Activated CD8-positive, alpha-beta T cell treated with anti-CD3 and anti-CD28 coated beads, Interleukin-2, amount 10 ng/mL, durations not matched to agents 7 days and 5 days (primary cell): ENCODE measurements at regions not wholly inside any gene's neighbourhood (a gene's known extent, or its start where the extent isn't known, plus 50 kb on each side); places are given as distances from the start of the nearest gene placed in this dataset.

ENCODE experiments used
- ATAC-seq: fragments of 150-1000 bp; cut with Tn5 transposase; one replicate; pipeline ENCODE4 v1.10.0; 2021; ENCODE audit warnings: moderate library complexity
- CTCF ChIA-PET: fragments of 350-600 bp; sonication (Branson Sonifier 250); formaldehyde crosslinking; loops from one replicate; lab custom pipeline; 2021; ENCODE audit warnings: antibody characterized with exemption; lab: Charles Lee
- POLR2A ChIA-PET: fragments of 350-600 bp; sonication (Branson Sonifier 250); formaldehyde crosslinking; loops from one replicate; lab custom pipeline; 2021; ENCODE audit warnings: antibody characterized with exemption; lab: Charles Lee
- DNase-seq: peaks from one replicate; pipeline ENCODE4 v3.0.0-alpha.2; 2020
- H3K27ac Mint-ChIP-seq: one replicate; pipeline ENCODE4 v1.8.0; 2021; ENCODE audit warnings: mild to moderate bottlenecking, mixed read lengths
- H3K27me3 Mint-ChIP-seq: one replicate; pipeline ENCODE4 v1.8.0; 2021; ENCODE audit warnings: low read depth, mixed read lengths
- H3K36me3 Mint-ChIP-seq: one replicate; pipeline ENCODE4 v1.8.0; 2021; ENCODE audit warnings: low read depth, mixed read lengths
- H3K4me1 Mint-ChIP-seq: one replicate; pipeline ENCODE4 v1.8.0; 2021; ENCODE audit warnings: low read depth, mixed read lengths
- H3K4me3 Mint-ChIP-seq: one replicate; pipeline ENCODE4 v1.8.0; 2021; ENCODE audit warnings: mild to moderate bottlenecking, mixed read lengths
- H3K9me3 Mint-ChIP-seq: one replicate; pipeline ENCODE4 v1.8.0; 2022; ENCODE audit warnings: mixed read lengths; ENCODE audit not compliant: insufficient read depth

DNA sequence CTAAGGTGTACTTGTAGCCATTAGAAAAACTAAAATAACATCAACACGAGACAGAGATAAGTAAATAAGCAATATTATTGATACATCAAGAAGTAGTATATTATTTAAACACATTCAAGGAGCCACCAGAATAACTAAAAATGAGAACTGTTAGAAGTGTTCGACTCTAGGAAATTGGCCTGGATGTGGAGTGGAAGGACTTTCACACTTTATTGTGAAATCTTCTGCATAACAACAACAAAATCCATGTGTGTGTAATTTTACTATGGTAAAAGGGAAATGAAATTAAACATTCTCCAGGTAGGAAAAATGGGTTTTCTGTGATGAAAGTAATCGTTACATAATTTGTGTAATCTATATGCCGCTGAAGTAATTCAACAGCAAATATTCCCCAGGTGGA is 96.3 kb upstream of the RNF152 start:
- ChIA-PET POLR2A (no interaction called here), CTCF (no interaction called here)
- Mint-ChIP-seq H3K4me1 (no peaks in the 10 kb centered on the region), H3K27me3 (peaks cover 7% of the 10 kb centered on the region), H3K9me3 (no peaks in the 10 kb centered on the region), H3K36me3 (no peaks in the 10 kb centered on the region), H3K27ac (no peak overlapping the region), H3K4me3 (no peak overlapping the region)
- DNase-seq (no peak), ATAC-seq (no peak)

DNA sequence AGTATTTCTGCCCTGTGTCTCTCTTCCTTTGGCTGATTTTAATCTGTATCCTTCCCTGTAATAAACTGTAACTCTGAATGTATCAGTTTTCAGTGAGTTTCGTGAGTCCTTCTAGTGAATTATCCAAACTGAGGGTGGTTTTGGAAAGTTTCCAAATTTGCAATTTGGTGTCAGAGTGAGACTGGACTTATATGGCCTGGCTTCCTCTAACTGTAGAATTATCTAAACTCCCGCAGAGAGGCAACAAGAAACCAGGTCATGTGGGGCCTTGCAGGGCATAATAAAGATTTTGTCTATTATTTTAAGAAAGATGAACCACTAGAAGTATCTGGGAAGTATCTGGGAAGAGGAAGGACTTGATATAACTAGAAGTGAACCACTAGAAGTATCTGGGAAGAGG is 95.3 kb upstream of the RNF152 start:
- no peak for DNase-seq
- ChIA-PET CTCF (no interaction called here), POLR2A (no interaction called here)
- no peaks in the 10 kb centered on the region for H3K36me3 Mint-ChIP-seq
- no peak overlapping the region for H3K4me3 Mint-ChIP-seq
- H3K4me1 Mint-ChIP-seq: no peaks in the 10 kb centered on the region
- peaks cover 5% of the 10 kb centered on the region for H3K27me3 Mint-ChIP-seq
- H3K27ac Mint-ChIP-seq: no peak overlapping the region
- ATAC-seq: no peak
- H3K9me3 Mint-ChIP-seq: no peaks in the 10 kb centered on the region

DNA sequence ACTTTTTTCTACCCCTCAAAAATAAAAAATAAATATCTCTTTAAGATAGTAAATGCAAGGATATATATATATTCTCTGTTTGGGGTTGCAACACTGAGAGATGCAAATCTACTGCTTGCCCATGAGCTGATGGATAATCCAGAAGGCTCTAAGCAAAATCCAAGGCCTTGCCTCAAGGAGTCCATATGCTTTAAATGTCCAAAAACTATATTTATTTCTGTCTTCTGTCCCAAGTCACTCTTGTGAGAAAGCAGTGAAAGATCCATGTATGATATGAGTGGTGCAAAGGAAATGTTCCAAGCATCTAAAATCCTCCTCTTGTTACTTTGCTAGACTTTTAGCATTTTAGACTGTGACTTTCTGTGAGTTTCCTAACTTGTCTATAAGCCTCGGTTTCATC is 92.9 kb upstream of the RNF152 start:
- no peak overlapping the region for H3K4me3 Mint-ChIP-seq
- CTCF ChIA-PET: no interaction called here

DNA sequence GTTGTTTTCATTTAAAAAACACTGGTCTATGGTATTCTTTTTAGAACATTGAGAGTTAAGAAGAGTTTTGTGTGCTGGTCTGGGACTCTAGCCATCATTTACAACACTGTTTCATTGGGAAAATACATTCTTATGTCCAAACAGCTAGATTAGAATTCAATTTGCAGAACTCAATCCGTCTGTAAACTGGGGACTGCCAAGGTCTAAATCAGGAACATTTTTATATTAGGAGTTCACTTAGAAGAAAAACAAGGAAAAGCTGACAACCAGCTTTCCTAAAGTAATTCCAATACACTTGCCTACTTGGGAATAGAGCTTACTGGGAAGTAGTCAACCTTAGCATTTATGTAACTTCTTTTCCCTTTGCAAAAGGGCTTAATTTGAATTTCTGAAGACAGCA is 91.5 kb upstream of the RNF152 start:
- H3K27ac Mint-ChIP-seq: no peak overlapping the region
- no peaks in the 10 kb centered on the region for H3K9me3 Mint-ChIP-seq
- no peak for ATAC-seq
- ChIA-PET POLR2A (no interaction called here), CTCF (interaction anchor here (1.2 kb wide), 1 partner anchor 10 kb away, joined by 4 read pairs; no protein-coding TSS in a partner anchor)
- H3K4me1 Mint-ChIP-seq: peaks cover 2% of the 10 kb centered on the region
- H3K27me3 Mint-ChIP-seq: no peaks in the 10 kb centered on the region
- H3K4me3 Mint-ChIP-seq: no peak overlapping the region
- H3K36me3 Mint-ChIP-seq: no peaks in the 10 kb centered on the region
- DNase-seq: no peak

More for the DNA sequence above, 92.9 kb upstream of the RNF152 start:
- H3K27me3 Mint-ChIP-seq: no peaks in the 10 kb centered on the region
- no peaks in the 10 kb centered on the region for H3K9me3 Mint-ChIP-seq
- no peak for ATAC-seq
- H3K27ac Mint-ChIP-seq: no peak overlapping the region
- no peak for DNase-seq
- H3K36me3 Mint-ChIP-seq: no peaks in the 10 kb centered on the region
- H3K4me1 Mint-ChIP-seq: no peaks in the 10 kb centered on the region
- POLR2A ChIA-PET: no interaction called here

DNA sequence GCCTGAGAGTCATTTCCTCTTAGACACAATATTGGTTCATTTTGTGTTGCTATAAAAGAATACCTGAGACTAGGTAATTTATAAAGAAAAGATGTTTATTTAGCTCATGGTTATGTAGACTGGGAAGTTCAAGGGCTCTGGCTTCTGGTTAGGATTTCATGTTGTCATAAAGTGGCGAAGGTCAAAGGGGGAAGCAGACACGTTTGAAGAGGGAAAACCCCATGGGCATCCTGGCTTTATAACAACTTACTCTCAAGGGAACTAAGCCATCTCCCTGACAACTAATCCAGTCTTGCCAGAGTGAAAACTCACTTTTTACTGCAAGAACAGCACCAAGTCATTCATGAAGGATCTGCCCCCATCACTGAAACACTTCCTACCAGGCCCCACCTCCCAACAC is 89.7 kb upstream of the RNF152 start:
- DNase-seq (no peak), ATAC-seq (no peak)
- Mint-ChIP-seq H3K36me3 (no peaks in the 10 kb centered on the region), H3K27ac (no peak overlapping the region), H3K4me1 (peaks cover 2% of the 10 kb centered on the region), H3K27me3 (no peaks in the 10 kb centered on the region), H3K4me3 (no peak overlapping the region), H3K9me3 (no peaks in the 10 kb centered on the region)
- CTCF ChIA-PET: no interaction called here
- POLR2A ChIA-PET: no interaction called here

DNA sequence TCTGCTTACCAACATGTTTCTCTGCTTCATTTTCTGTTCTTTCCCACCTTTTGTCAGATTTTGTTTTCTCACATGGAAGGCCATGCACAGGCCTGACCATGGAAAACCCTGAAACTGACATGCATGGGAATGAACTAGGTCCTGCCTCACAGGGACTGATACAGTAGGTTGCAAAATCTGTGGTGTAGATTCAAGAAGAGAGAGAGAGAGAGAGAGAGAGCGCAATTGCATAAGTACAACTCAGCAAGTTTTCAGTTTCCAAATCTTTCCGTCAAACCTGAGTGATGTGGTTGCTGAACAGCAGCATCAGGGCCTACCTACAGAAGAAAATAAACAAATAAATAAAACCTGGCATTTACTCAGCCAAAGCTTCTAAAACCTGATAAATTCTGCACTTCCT is 87.5 kb upstream of the RNF152 start:
- H3K36me3 Mint-ChIP-seq: peaks cover 2% of the 10 kb centered on the region
- H3K4me1 Mint-ChIP-seq: peaks cover 14% of the 10 kb centered on the region
- ATAC-seq: no peak
- H3K9me3 Mint-ChIP-seq: no peaks in the 10 kb centered on the region
- H3K4me3 Mint-ChIP-seq: no peak overlapping the region
- ChIA-PET CTCF (no interaction called here), POLR2A (interaction anchor here (0.7 kb wide), 1 partner anchor 49 kb away, joined by 4 read pairs; no protein-coding TSS in a partner anchor)
- no peak overlapping the region for H3K27ac Mint-ChIP-seq
- no peak for DNase-seq
- no peaks in the 10 kb centered on the region for H3K27me3 Mint-ChIP-seq

DNA sequence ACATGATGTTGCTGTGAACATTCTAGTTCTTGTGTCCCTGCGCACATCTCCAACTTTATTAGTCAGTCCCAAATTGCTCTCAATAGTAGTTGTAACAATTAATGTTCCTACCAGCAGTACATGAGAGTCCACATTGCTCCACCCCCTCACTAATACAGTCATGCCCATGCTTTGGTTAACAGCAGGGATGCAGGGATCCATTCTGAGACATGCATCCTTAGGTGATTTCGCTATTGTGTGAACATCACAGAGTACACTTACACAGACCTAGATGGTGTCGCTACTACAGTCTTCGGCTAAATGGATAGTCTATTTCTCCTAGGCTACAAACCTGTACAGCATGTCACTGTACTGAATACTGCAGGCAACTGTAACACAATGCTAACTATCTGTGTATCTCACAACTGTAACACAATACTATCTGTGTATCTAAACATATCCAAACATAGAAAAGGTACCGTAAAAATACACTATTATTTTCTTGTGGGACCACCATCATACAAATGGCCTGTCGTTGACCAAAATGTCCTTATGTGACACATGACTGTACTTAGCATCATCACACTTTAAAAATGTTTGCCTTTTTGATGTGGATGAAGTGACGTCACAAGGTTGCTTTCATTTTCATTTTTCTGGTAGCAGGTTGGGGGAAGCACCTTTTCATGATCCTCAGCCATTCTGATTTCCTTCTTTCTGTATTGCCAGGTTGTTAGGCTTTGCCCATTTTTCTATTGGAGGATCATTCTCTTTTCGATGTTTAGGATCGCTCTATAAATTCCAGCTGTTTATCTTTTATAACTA is 82.9 kb upstream of the RNF152 start:
- Mint-ChIP-seq H3K27ac (peak overlapping the region; percentile 45), H3K36me3 (peaks cover 8% of the 10 kb centered on the region), H3K4me1 (peaks cover 15% of the 10 kb centered on the region), H3K9me3 (no peaks in the 10 kb centered on the region), H3K27me3 (no peaks in the 10 kb centered on the region), H3K4me3 (no peak overlapping the region)
- ATAC-seq (peak; percentile 79), DNase-seq (peak; percentile 65)
- POLR2A ChIA-PET: no interaction called here
- CTCF ChIA-PET: no interaction called here

DNA sequence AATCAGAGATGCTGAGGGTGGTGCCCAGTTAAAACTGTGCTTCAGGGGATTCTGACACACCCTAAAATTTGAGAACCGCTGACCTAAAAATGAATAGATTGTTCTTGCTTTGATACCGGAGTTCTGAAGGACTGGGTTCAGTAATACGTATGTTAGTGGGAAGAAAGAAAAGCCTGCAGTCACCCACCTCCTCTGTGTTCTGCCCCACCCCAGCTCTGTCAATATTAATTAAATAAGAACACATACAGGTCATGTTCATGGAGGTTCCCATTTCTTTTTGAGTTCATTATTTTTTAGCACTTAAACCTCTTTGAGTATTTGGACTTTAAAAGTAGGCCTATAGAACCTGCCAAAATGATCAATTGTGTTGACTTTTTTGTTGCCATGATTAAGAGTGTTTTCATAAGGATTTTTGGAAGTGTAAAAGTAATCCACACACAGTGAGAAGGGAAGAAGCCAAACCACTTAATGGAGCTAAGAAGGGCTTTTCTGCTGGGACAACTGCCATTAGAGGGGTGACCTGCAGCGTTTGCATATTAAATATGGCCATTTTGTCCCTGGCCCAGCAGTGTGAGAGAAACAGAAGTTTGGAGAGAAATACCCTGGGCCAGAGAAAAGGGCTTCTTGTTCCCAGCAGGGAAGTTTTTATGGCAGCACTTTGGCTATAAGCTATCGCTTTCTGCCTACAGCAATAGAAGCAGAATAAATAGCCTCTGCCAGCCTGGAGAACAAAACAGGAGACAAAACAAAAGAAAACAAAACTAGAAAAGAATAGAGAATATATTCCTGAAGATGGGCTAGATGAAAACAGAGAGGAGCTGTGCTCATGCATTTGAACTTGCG is 80.7 kb upstream of the RNF152 start:
- Mint-ChIP-seq H3K4me3 (no peak overlapping the region), H3K27ac (no peak overlapping the region), H3K36me3 (peaks cover 8% of the 10 kb centered on the region), H3K9me3 (no peaks in the 10 kb centered on the region), H3K27me3 (no peaks in the 10 kb centered on the region), H3K4me1 (peaks cover 13% of the 10 kb centered on the region)
- DNase-seq: no peak
- CTCF ChIA-PET: interaction anchor here (1.7 kb wide), 1 partner anchor 11 kb away, joined by 4 read pairs; no protein-coding TSS in a partner anchor
- POLR2A ChIA-PET: interaction anchor here (0.6 kb wide), 1 partner anchor 32 kb away, joined by 4 read pairs; no protein-coding TSS in a partner anchor
- no peak for ATAC-seq

DNA sequence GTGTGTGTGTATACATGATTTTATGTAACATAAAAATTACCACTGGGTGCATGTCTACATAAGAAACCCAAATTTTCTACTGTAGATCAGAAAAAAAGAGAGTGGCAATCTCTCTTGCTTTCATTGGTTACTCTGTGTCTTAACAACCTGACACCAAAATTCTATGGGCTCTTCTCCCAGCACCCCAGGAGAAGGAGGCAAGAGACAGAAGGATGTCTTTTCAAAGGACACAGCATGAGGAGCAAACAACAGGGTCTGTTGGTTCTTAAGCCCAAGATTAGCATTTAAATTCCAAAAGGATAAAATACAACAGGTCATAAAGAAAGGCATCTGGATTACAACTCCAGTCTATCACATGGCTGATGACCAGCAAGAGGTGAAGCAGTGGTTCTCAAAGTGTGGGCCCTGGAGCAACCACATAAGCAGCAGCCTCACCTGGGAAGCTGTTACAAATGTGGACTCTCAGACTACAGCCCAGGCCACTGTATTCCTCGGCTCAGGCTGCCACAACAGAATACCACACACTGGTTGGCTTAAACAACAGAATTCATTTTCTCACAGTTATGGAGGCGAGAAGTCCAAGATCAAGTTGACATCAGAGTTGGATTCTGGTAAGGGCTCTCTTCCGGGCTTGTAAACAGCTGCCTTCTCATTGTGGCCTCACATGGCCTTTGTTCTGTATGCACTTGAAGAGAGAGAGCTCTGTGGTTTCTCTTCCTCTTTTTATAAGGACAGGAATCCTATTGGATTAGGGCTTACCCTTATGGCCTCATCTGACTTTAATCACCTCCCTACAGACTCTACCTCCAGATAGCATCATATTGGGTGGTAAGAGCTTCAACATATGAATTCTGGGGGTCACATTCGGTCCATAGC is 79.8 kb upstream of the RNF152 start:
- peaks cover 13% of the 10 kb centered on the region for H3K4me1 Mint-ChIP-seq
- H3K9me3 Mint-ChIP-seq: no peaks in the 10 kb centered on the region
- H3K4me3 Mint-ChIP-seq: no peak overlapping the region
- peak; percentile 30 for ATAC-seq
- DNase-seq: no peak
- ChIA-PET POLR2A (interaction anchor here (0.6 kb wide), 1 partner anchor 31 kb away, joined by 4 read pairs; no protein-coding TSS in a partner anchor), CTCF (no interaction called here)
- no peak overlapping the region for H3K27ac Mint-ChIP-seq
- no peaks in the 10 kb centered on the region for H3K27me3 Mint-ChIP-seq
- peaks cover 8% of the 10 kb centered on the region for H3K36me3 Mint-ChIP-seq

DNA sequence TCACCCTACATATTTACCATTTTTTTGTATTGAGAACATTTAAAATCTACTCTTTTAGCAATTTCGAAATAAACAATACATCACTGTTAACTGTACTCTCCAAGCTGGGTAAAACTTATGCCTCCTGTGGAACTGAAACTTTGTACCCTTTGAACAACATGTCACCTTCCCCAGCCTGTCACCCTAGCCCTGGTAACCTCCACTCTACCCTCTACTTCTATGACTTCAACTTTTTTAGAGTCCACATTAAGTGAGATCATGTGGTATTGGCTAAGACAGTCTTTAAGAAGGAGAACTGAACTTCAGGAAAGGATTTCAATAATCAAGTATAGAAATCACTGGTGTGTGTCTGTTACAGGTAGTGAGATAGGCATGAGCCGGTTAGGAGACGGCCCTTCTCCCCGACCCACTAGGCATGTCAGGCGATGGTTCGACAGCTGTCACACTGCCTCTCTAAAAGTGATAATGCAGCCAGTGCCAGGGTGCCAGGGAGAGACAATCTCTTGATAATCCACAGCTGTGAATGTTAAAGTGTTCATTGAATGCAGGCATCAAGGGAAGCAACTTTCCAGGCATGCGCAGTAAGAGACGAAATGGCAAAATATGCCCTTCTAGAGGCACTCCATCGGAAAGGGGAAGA is 74.6 kb upstream of the RNF152 start:
- no peak for ATAC-seq
- Mint-ChIP-seq H3K27me3 (peaks cover 5% of the 10 kb centered on the region), H3K36me3 (no peaks in the 10 kb centered on the region), H3K4me3 (no peak overlapping the region), H3K4me1 (no peaks in the 10 kb centered on the region), H3K27ac (no peak overlapping the region), H3K9me3 (no peaks in the 10 kb centered on the region)
- no peak for DNase-seq
- CTCF ChIA-PET: no interaction called here
- POLR2A ChIA-PET: interaction anchor here (0.5 kb wide), 1 partner anchor 27 kb away, joined by 4 read pairs; no protein-coding TSS in a partner anchor

DNA sequence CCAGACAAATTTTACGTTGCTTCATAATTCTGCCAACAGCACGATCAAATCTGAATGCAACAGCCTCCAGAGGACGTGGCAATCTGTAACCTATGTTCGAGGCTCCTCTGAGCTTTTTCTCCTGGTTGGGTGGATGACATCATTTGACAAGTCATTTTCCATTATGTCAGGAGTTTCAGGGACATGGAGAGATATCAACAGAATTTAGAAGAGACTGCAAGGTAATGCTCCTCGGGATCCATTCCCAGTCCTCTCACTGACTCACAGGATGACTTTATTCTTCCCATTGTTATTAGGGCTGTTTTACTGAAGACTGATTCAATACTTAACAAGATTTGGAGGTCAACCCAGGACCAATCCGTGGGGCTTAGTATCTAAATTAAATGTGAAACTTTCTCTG is 72.5 kb upstream of the RNF152 start:
- ATAC-seq: no peak
- CTCF ChIA-PET: no interaction called here
- H3K36me3 Mint-ChIP-seq: no peaks in the 10 kb centered on the region

More for the DNA sequence above, 72.5 kb upstream of the RNF152 start:
- no peak for DNase-seq
- H3K27ac Mint-ChIP-seq: no peak overlapping the region
- no peaks in the 10 kb centered on the region for H3K9me3 Mint-ChIP-seq
- H3K4me3 Mint-ChIP-seq: no peak overlapping the region
- no peaks in the 10 kb centered on the region for H3K4me1 Mint-ChIP-seq
- peaks cover 8% of the 10 kb centered on the region for H3K27me3 Mint-ChIP-seq
- POLR2A ChIA-PET: no interaction called here
